ENCODE measurements at regions not wholly inside any gene's neighbourhood (a gene's known extent, or its start where the extent isn't known, plus 50 kb on each side); places are given as distances from the start of the nearest gene placed in this dataset.

DNA sequence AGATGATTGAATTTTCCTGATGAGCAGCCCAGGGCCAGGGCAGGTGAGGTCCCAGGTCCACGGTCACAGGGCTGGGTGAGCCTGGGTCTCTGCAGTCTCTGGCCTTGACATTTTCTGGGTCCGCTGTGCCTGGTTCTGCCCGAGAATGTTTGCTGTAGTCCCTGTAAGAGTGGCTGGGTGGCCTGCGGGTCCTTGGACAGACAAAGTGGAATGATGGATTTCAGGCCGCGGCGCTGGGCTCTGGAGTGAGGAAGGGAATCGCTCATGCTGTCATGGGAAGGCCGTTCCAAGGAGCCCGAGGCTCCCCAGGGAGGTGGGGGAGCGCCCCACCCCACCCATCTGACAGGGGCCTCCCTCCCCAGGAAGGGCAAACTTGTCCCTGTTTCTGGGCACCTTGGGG lies 153.5 kb upstream of the CIBAR2 start:
- Histone ChIP-seq H3K36me3 (ENCODE audit: insufficient read depth, low read length) (no peaks in the 10 kb centered on the region), H3F3A (ENCODE audit: insufficient read depth, low read length, poor library complexity, severe bottlenecking) (peaks cover 11% of the 10 kb centered on the region), H2AFZ (ENCODE audit: low read depth, low read length) (no peak overlapping the region), H3K4me3 (ENCODE audit: low read length) (no peak overlapping the region), H3K4me2 (ENCODE audit: low read length) (no peak overlapping the region), H4K20me1 (ENCODE audit: insufficient read depth) (no peaks in the 10 kb centered on the region), H3K9me2 (ENCODE audit: insufficient read depth, low read length) (no peaks in the 10 kb centered on the region), H3K27me3 (ENCODE audit: insufficient read depth, low read depth, low read length) (no peaks in the 10 kb centered on the region), H3K9me3 (ENCODE audit: low read length) (no peaks in the 10 kb centered on the region), H3K27ac (ENCODE audit: low read length) (no peak overlapping the region), H3K79me2 (replicated peaks; ENCODE audit: insufficient read depth, low read length) (no peaks in the 10 kb centered on the region), H3K9ac (ENCODE audit: low read length) (no peak overlapping the region)
- TF ChIP-seq TAF1 (IDR thresholded peaks at IDR 0.05; ENCODE audit: low read depth) (no peak), POLR2AphosphoS5 (IDR thresholded peaks at IDR 0.05) (no peak), EP300 (conservative IDR thresholded peaks at IDR 0.05; ENCODE audit: poor library complexity, severe bottlenecking) (no peak), RAD21 (conservative IDR thresholded peaks at IDR 0.05) (no peak), EZH2 (IDR thresholded peaks at IDR 0.05; ENCODE audit: borderline replicate concordance, insufficient read depth, low read length, poor library complexity, severe bottlenecking) (no peak), SMC3 (conservative IDR thresholded peaks at IDR 0.05; ENCODE audit: poor library complexity) (no peak)
- TF ChIP-seq, protein P1, sequence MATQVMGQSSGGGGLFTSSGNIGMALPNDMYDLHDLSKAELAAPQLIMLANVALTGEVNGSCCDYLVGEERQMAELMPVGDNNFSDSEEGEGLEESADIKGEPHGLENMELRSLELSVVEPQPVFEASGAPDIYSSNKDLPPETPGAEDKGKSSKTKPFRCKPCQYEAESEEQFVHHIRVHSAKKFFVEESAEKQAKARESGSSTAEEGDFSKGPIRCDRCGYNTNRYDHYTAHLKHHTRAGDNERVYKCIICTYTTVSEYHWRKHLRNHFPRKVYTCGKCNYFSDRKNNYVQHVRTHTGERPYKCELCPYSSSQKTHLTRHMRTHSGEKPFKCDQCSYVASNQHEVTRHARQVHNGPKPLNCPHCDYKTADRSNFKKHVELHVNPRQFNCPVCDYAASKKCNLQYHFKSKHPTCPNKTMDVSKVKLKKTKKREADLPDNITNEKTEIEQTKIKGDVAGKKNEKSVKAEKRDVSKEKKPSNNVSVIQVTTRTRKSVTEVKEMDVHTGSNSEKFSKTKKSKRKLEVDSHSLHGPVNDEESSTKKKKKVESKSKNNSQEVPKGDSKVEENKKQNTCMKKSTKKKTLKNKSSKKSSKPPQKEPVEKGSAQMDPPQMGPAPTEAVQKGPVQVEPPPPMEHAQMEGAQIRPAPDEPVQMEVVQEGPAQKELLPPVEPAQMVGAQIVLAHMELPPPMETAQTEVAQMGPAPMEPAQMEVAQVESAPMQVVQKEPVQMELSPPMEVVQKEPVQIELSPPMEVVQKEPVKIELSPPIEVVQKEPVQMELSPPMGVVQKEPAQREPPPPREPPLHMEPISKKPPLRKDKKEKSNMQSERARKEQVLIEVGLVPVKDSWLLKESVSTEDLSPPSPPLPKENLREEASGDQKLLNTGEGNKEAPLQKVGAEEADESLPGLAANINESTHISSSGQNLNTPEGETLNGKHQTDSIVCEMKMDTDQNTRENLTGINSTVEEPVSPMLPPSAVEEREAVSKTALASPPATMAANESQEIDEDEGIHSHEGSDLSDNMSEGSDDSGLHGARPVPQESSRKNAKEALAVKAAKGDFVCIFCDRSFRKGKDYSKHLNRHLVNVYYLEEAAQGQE (IDR thresholded peaks at IDR 0.05; ENCODE audit: borderline replicate concordance): no peak
- TF ChIP-seq, protein P2, sequence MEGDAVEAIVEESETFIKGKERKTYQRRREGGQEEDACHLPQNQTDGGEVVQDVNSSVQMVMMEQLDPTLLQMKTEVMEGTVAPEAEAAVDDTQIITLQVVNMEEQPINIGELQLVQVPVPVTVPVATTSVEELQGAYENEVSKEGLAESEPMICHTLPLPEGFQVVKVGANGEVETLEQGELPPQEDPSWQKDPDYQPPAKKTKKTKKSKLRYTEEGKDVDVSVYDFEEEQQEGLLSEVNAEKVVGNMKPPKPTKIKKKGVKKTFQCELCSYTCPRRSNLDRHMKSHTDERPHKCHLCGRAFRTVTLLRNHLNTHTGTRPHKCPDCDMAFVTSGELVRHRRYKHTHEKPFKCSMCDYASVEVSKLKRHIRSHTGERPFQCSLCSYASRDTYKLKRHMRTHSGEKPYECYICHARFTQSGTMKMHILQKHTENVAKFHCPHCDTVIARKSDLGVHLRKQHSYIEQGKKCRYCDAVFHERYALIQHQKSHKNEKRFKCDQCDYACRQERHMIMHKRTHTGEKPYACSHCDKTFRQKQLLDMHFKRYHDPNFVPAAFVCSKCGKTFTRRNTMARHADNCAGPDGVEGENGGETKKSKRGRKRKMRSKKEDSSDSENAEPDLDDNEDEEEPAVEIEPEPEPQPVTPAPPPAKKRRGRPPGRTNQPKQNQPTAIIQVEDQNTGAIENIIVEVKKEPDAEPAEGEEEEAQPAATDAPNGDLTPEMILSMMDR (IDR thresholded peaks at IDR 0.05; ENCODE audit: poor library complexity, severe bottlenecking): no peak

DNA sequence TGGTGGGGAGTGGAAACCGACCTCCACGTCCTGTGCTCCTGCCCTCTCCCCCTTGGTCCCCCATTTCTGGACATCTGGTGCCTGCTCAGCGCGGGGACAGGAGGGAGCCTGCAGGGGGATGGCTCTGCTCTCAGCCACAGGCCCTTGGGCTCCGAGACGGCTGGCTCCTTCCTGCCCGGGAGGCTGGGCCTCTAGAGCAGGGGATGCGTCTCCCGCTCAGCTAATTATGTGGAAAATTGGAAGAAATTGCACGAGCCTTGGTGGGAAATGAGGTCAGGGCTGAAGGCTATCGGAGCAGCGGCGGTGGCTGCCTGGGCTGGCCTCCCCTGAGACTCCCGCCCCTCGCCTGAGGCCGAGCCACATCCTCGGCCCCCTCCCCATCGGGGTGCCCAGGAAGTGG lies 154.6 kb upstream of the CIBAR2 start:
- H3K79me2 ChIP-seq (replicated peaks; ENCODE audit: insufficient read depth, low read length): no peaks in the 10 kb centered on the region
- H3K4me3 ChIP-seq (ENCODE audit: low read length): no peak overlapping the region
- TF ChIP-seq EZH2 (IDR thresholded peaks at IDR 0.05; ENCODE audit: borderline replicate concordance, insufficient read depth, low read length, poor library complexity, severe bottlenecking): no peak
- TF ChIP-seq TAF1 (IDR thresholded peaks at IDR 0.05; ENCODE audit: low read depth): no peak
- no peak for TF ChIP-seq EP300 (conservative IDR thresholded peaks at IDR 0.05; ENCODE audit: poor library complexity, severe bottlenecking)
- no peak for TF ChIP-seq MXI1 (conservative IDR thresholded peaks at IDR 0.05; ENCODE audit: poor library complexity, severe bottlenecking)
- no peak for TF ChIP-seq SMC3 (conservative IDR thresholded peaks at IDR 0.05; ENCODE audit: poor library complexity)
- TF ChIP-seq, protein P2 (IDR thresholded peaks at IDR 0.05; ENCODE audit: poor library complexity, severe bottlenecking): no peak
- no peak for TF ChIP-seq RAD21 (conservative IDR thresholded peaks at IDR 0.05)
- TF ChIP-seq, protein P1 (IDR thresholded peaks at IDR 0.05; ENCODE audit: borderline replicate concordance): no peak
- no peak for TF ChIP-seq POLR2AphosphoS5 (IDR thresholded peaks at IDR 0.05)
- no peak overlapping the region for H3K4me2 ChIP-seq (ENCODE audit: low read length)
- H3K9me3 ChIP-seq (ENCODE audit: low read length): no peaks in the 10 kb centered on the region
- no peak overlapping the region for H2AFZ ChIP-seq (ENCODE audit: low read depth, low read length)
- peaks cover 8% of the 10 kb centered on the region for H3F3A ChIP-seq (ENCODE audit: insufficient read depth, low read length, poor library complexity, severe bottlenecking)
- H3K27me3 ChIP-seq (ENCODE audit: insufficient read depth, low read depth, low read length): no peaks in the 10 kb centered on the region
- H3K9me2 ChIP-seq (ENCODE audit: insufficient read depth, low read length): no peaks in the 10 kb centered on the region
- no peaks in the 10 kb centered on the region for H3K36me3 ChIP-seq (ENCODE audit: insufficient read depth, low read length)
- H4K20me1 ChIP-seq (ENCODE audit: insufficient read depth): no peaks in the 10 kb centered on the region
- H3K9ac ChIP-seq (ENCODE audit: low read length): peak overlapping the region; percentile 26
- peak overlapping the region; percentile 28 for H3K27ac ChIP-seq (ENCODE audit: low read length)
